Stimulated activated CD4-positive, alpha-beta T cell treated with anti-CD3 and anti-CD28 coated beads, TNF-alpha, amount 100 ng/mL, for 4 hours (primary cell): ENCODE measurements at regions not wholly inside any gene's neighbourhood (a gene's known extent, or its start where the extent isn't known, plus 50 kb on each side); places are given as distances from the start of the nearest gene placed in this dataset.
"Not testable (repeated sequence)": the region's sequence is repeated elsewhere in the genome, so short reads cannot be mapped to it uniquely, and the experiment has no call there.

ENCODE experiments used
- DNase-seq, 3 experiments: peaks; one replicate each; pipeline ENCODE4 v3.0.0-alpha.2; 2020; ENCODE audit warnings: low read depth in 3 of 3

DNA sequence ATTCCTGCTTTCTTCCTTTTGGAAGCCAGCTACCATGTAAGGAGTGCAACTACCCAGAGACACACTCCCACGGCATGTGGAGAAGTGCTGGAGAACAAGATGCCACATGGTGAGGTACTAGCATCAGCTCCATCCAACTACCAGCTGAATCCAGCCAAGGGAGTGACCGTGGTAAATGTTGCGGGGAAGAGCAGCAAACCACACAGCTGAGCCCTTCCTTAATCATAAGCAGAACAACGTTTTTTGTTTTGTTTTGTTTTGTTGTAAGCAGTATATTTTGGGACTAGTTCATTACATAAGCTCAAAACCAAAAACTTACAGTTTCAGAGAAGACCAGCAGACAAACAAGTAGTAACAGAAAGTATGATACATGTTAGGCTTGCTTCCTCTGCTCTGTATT, 212.6 kb upstream of the ATP10A start:
- DNase-seq: no peak

DNA sequence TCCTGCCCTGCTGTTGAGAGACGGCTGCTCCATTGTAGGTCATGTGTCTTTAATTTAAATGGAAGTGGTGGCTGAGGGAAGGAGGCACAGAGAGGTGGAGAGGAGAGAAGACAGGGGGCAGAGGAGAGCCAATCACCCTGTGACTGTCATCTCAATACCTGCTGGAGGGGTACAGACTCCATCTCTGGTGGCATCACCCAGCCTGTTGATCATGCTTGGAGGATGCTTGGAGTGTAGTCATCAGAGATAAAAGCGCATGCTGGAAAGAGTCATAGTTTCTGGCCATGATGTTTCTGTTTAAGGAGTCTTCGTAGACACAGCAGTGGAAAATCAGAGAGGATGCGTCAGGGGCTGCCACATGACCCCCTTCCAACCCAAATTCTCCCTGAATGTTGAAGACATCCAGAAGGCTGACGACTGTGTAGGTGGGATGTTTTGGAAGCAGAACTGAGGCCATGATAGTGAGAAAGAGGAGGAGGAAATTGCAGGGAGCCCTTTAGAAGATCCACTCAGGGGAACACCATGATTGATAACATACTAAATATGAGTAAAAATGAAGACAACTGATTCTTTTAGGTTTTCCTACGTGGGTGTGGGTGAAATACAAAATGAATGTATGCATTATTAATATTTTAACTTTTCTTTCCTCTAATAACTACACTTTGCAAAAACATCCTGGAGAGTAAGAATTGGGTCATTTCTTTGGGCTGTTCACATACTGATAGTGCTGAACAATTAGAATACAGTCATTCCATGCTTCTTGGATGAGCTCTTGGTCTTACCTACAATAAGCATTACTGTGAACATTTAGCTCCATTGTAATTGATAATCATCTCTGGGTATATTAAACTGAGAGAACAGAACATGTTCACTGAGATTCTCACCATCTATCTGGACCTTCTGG, 210.6 kb upstream of the ATP10A start:
- DNase-seq: no peak

DNA sequence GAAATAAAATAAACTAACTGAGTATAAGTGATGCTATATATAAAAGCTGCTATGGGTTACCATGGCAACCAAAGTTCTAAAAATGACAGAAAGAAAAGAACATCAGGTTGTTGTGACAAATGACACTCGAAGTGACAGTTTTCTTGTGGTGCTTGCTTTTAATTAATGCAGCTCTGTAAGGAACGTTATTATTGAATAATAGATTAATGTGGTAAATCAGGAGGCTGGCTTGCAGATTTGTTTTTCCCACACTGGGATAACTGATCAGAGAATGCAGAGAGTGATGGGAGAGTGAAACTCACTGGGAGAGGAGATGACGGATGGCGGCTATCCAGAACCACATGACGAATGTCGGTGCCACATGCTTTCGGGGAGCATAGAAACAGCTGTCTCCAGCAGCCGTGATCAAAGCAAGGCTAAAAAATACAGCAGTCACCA, 207.0 kb upstream of the ATP10A start:
- no peak for DNase-seq

DNA sequence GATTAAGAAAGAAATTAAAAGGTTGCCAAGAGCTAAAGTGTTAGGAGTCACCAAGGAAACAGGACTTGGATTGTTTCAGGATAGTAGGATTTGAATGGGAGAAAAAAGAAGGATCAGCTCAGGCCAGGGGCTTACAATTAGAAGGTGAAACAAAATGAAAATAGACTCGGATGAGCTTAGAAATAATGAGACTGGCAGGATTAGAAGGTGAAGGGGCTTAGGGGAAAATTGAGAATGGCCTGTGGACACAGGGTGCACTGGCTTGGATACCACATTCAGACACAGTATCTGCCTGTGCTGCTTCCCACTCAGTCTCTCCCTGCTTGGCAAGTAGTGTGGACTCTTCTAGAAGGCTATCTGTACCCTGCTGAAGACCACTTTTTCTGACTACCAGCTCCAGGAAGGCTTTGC, 206.1 kb upstream of the ATP10A start:
- DNase-seq: no peak

DNA sequence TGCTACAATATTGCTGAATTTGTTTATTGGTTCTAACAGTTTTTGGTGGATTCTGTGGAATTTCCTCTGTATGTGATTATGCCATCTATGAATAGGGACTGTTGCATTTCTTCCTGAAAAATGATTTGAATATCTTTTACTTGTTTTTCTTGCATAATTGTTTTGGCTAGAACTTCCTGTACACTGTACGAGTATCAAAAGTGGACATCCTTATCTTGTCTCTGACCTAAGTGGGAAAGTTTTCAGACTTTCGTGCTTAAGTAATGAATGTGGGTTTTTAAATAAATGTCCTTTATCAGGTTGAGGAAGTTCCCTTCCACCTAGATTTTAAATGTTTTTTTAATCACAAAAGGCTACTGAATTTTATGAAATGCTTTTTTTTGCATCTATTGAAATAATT, 203.8 kb upstream of the ATP10A start:
- DNase-seq: no peak

DNA sequence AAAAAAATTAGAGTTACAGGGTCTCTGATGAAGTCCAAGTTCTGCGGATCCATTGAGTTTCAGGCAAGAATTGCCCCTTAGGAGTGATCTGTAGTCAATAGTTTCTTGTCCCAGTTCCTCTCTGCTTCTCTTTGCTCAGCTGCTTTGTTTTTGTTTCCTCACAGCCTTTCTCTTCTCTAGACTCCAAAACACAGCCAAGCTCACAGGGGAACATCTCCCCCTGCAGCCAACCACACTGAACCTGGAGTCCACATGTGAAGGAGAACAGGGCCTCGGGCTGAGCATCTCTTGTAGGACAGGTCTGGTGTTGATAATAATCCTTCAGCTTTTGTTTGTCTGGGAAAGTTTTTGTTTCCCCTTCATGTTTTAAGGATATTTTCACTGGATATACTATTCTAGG, 202.6 kb upstream of the ATP10A start:
- no peak for DNase-seq

DNA sequence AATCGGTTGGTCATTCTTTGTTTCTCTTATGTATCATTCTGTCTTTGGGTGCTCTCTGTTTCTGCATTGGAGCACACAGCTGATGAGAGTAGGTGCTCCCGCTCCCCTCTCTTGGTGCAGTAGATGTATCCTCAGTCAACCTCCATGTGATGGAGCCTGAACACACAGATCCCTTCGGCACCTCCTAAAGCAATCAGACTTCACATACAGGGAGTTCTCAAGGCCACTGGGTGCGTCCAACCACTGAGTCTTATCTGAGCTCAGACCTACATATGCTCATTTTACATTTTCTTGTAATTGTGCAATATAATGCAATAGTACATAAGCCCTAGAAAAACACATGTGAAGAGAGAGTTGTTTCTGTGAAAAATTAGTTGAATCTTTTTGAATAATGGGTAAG, 198.1 kb upstream of the ATP10A start:
- DNase-seq: no peak

DNA sequence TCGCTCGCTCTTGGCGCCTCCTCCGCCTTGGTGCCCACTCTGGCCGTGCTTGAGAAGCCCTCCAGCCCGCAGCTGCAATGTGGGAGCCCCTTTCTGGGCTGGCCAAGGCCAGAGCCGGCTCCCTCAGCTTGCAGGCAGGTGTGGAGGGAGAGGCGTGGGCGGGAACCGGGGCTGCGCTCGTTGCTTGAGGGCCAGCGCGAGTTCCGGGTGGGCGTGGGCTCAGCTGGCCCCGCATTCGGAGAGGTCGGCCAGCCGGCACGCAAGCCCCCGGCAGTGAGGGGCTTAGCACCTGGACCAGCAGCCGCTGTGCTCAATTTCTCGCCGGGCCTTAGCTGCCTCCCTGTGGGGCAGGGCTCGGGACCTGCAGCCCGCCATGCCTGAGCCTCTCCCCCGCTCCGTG, 193.6 kb upstream of the ATP10A start:
- not testable (repeated sequence) for DNase-seq

DNA sequence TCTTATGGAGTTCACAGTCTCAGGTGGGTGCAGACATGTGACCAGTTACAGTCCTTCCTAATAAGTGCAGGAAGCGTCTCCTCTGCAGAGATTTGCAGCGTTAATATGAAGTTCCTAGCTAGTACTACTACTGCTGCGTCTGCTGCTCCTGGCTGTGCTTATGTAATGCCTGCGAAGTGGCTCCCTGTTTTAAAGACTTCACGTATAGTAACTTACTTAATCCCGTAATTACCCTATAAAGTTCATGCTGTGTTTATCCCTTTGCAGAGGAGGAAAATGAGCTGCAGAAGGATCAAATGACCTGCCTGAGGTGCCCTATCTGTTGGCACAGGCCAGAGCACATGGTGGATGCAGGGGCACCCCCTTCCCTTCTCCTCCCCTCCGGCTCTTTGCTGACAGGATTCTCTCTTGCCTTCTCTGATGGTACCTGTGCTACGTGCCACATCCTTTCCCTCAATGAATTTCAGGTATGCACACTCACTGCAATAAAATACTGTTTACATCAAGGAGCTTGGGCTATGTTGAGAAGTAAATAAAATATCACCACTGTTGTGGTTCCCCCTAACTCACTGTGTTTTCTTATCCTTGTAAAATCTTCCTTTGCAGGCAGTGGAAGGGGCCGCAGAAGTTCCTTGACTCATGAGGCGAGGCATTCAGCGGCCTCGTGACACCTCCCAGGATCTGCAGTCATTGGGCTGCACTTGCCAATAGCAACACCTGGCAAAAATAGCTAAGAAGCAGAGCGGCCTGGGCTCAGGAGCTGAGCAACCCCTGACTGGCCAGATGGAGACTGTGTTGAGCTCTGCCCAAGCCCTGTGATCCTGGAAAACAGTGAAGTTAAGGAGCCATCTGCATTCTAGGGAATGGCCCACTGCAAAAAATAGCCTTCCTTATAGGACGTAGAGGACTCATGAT, 188.9 kb upstream of the ATP10A start:
- DNase-seq: no peak

DNA sequence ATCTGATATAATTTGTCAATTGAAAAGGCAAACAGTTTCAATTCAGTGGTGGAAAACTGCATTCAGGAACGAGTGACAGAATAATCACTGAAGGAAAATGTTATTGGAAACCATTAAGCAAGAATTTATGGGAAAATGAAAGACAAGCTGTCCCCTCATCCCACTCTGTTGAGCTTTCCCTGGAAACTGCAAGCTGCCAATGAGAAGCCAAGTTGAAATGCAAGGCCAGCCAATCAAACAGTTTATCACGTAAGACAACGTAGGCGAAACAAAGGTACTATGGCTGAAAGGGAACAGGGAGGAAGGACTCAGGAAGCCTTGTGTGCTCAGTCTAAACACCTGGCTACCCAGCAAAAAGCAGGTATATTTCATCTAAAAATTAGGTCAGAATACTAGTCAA, 187.9 kb upstream of the ATP10A start:
- no peak for DNase-seq

DNA sequence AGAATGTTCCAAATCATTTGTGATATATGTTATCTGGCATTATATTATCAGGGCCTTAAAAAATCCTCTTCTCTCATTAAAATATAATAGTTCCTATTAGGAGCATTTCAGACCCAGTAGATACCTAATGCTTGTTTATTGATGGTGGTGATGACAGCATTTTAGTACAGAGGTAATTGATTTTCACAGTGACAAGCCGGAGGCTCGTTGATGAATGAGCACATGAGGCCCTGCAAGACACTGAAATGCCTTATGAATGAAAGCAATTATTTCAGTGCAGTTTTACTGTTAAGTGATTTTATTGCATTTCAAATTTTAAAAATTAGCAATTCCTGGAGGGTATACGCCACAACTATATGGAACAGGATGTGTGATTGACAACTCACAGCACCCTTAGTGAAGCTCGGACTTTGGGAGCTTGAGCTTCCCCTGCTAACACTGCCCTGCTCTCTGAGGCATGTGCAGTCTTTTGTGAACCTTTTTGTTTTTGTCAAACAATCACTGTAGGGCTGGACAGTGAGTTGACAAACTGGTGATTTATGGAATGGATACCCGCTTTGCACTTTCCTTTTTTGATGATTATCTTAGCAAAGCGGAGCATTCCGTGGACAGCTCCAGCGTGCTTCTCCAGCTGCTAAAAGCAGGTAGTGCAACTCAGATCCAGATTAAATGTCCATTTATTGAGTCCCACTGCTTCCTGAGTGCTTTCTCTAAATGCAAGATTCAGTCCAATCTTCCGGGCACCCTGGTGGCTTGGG, 187.0 kb upstream of the ATP10A start:
- DNase-seq: no peak

DNA sequence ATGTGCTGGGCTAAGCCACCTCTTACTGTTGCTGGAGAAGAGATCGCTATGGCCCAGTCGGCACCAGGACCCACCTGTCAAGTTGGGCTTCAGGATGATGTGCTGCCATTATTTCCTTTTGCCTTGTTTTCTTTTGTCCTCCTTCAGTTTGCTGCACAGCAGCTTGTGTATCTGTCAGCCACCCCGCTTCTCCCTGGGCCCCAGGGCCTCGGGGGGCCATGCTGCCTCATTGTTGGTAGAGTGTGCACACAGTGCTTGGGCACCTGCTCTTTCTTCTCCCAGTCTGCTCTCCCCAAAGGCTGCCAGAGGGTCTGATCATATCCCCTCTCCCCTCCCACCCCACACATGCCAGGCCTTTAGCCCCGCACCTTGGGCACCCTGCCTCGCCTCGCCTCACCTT, 185.5 kb upstream of the ATP10A start:
- no peak for DNase-seq

DNA sequence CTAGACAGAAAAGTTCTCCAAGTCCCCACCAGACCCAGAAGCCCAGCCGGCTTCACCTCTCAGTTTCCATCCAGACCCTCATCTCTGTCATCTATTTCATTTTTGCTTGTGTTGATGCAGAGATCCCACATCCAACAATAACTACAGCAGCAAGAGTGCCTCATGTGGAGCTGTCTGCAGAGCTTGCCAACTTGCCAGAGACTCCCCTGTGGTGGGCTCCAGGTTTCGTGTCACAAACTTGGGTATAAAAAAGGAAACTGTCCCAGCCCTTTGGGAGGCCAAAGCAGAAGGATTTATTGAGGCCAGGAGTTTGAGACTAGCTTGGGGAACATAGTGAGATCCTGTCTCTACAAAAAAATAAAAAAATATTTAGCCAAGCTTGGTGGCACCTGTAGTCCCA, 182.4 kb upstream of the ATP10A start:
- no peak for DNase-seq

DNA sequence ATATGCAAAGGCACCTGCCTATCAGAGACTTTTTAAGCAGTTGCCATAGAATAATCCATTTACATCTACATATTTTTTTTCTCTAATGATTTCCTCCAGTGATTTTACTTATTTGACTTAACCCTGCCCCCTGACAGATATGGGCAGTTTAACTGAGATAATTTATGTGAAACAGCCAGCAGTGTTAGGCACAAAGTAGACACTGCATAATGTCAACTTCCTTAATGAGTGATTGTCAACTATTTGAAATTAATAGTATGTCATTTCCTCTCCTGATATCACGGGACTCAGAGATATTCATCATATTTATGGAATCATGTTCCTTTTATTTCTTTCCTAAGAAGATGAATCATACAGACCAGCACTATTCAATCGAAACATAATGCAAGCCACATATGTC, 179.9 kb upstream of the ATP10A start:
- DNase-seq: no peak

DNA sequence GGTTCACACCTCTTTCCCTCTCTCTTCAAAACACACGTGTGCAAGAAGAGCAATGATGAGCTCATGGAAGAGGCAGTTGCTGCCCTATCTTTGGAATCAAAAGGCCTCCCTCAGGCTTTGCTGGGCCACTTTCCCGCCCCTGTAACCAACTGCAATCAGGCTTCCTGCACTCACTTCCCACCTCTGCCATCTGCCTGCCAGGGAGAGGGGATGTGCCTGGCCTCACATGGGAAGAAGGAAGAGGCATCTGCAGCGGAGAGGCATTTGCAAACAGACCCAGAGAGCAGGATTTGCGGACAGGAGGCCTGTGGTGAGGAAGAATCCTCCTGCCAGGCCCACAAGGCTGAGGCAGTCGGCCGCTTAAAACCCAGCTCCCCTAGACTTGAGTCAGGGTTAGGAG, 175.6 kb upstream of the ATP10A start:
- no peak for DNase-seq

DNA sequence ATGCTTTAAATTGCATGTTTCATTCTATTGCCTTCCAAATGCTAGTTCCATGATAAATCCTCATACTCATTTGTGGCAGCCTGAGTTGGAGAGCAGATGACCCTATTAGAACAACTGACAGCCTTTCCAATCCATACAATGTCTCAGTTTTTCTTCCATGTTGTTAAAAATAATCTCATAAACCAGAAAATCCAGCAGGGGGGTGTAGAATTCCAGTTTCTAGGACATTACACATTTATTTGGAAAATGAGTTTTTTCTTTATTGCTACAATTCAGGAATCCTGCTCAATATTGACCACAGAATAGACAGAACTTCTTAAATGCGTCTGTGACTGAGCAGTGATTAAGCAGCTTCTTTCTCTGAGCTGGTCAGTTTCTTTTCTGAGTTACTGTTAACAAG, 174.2 kb upstream of the ATP10A start:
- no peak for DNase-seq

DNA sequence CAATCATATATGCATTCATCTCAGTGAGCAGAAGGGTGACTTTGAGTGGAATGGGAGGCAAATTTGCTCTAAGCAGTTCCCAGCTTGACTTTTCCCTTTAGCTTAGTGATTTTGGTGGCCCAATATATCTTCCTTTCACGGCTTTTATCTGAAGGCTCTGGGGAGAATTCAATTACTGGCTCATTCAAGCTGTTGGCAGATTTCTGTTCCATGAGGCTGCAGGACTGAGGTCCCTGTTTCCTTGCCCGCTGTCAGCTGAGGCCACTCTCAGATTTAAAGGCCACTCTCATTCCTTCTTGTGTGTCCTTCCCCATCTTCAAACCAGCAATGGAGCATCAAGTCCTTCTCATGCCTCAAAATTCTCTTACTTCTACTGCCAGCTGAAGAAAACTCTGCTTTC, 170.4 kb upstream of the ATP10A start:
- DNase-seq: no peak

DNA sequence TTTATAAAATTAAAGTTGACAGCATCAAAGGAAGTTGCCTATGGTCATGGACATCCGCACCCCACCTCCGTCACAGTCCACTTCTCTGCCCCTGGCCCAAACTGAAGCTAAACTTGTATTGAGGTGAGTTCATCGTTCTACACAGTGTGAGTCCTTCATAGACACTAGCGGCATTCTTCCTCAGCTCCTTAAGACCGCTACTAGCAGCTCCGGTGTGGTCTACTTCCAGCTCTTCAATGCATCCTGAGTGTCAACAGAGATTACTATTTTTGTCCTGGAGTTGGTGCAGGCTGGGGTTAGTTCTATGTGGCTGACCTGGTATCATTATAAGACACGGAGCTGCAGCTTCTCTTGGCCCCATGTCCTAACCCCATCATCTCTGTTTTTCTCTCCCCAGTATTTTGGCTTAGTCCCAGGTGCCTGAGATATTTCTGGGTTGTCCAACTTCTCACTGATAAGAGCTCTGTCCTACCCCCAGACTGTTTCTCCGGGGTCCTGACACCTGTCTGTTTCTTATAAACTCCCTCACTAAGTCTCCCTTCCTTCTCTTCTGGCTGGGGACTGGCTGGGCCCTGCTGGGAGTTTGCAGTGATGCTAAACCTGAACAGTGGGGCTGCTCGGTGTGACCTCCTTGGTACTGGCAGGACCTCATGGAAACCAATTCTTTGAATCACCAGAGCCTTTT, 169.2 kb upstream of the ATP10A start:
- DNase-seq: no peak

DNA sequence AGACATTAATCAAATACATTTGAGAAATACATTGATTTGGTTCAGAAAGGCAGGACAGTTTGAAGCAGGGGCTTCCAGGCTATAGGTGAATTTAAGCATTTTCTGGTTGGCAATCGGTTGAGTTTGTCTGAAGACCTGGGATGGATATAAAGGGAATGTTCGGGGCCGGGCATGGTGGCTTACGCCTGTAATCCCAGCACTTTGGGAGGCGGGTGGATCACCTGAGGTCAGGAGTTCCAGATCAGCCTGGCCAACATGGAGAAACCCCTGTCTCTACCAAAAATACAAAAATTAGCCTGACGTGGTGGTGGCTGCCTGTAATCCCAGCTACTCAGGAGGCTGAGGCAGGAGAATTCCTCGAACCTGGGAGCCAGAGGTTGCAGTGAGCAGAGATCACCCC, 166.5 kb upstream of the ATP10A start:
- DNase-seq: not testable (repeated sequence)

DNA sequence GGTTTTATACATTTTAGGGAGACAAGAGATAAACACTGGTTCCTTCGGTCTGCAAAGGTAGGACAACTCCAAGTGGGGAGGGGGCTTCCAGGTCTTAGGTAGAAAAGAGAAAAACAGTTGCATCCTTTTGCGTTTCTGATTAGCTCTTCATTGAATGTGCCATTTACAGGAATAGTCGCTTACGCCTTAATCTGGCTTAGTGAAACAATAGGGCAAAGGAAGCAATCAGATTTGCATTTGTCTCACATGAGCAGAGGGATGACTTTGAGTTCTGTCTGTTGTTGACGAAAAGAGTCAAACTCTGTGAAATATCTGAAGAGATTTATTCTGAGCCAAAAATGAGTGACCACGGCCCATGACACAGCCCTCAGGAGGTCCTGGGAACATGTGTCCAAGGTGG, 166.0 kb upstream of the ATP10A start:
- DNase-seq: no peak

DNA sequence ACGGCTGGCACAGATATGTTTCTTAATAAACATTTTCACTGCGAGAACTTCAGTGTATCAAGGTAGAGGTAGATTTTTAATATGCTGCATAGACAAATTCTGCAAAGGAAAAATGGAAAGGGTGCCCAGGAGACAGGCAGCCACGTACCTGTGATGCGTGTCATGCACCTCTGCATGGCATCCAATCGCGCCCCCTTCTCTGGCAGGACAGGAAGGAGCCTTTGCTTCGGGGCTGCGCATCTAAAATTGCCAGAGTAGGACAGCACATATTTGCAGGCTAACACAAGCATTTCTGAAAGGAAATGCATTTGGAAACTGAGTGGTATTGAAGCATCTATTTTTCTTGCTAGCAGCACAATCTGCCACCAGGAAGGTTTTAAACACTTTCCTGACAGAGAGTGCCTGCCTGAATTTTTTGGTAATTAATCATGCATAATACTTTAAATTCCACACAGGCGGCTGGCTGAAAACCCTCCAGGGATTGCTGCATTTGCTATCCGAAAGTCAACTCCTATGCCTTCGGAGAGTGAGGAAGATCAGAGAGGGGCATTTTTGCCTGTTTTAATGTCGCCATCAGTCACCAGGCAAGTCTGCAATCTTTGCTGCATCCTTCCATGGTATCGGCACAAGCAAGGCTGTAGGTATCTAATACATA, 165.1 kb upstream of the ATP10A start:
- no peak for DNase-seq
